ENCODE measurements at regions not wholly inside any gene's neighbourhood (a gene's known extent, or its start where the extent isn't known, plus 50 kb on each side); places are given as distances from the start of the nearest gene placed in this dataset.

GRCh38 chr6:80622641-80623040 is 516.2 kb downstream of the BCKDHB start (continued):
- no peak for TF ChIP-seq BCLAF1 (IDR thresholded peaks at IDR 0.05)
- TF ChIP-seq CBFB (IDR thresholded peaks at IDR 0.05; ENCODE audit: low read depth), result no peak

- WGBS (ENCODE audit: insufficient coverage, insufficient replicate concordance, low lambda C conversion rate, missing lambda C conversion rate), result 72% methylated on average over 4 of the region's 4 CpGs
- POLR2A ChIA-PET, result no interaction called here
- ATAC-seq, result no peak
- DNase-seq (ENCODE audit: low read depth, low spot score), result no peak
- no peaks in the 10 kb centered on the region for H4K20me1 ChIP-seq (ENCODE audit: control insufficient read depth, insufficient read depth)
- no TSS peak for BruUV-seq (replicated peaks)
- H3K4me3 ChIP-seq, result no peak overlapping the region
- no peak overlapping the region for H2AFZ ChIP-seq (ENCODE audit: control insufficient read depth, low read depth, low read length)
- H3K36me3 ChIP-seq (ENCODE audit: control insufficient read depth in 2 of 2, insufficient read depth in 2 of 2, low read length in 1 of 2), result no peaks in the 10 kb centered on the region
- intact Hi-C loops (cut with micrococcal nuclease; ENCODE audit: unreplicated experiment), result no loop called here
- no peak overlapping the region for H3K27ac ChIP-seq (ENCODE audit: control insufficient read depth, insufficient read depth)
- no peaks in the 10 kb centered on the region for H3K79me2 ChIP-seq (ENCODE audit: control insufficient read depth, insufficient read depth, low read length)
- no peak for FAIRE-seq
- no peak for TF ChIP-seq PML (IDR thresholded peaks at IDR 0.05; ENCODE audit: low read length)
- TF ChIP-seq SUPT20H (IDR thresholded peaks at IDR 0.05; ENCODE audit: borderline replicate concordance, control insufficient read depth, low read depth, low read length), result no peak
- no peak for TF ChIP-seq MAX (IDR thresholded peaks at IDR 0.05; ENCODE audit: low read depth, low read length)
- no peak for TF ChIP-seq USF2 (IDR thresholded peaks at IDR 0.05; ENCODE audit: borderline replicate concordance, low read depth, low read length)
- no peak for TF ChIP-seq NR2C1 (IDR thresholded peaks at IDR 0.05)
- RAD21 ChIA-PET (ENCODE audit: unreplicated experiment), result no interaction called here
- H3K9ac ChIP-seq (ENCODE audit: control insufficient read depth, insufficient read depth, low read length), result no peak overlapping the region
- CTCF ChIA-PET, result no interaction called here
- no peaks in the 10 kb centered on the region for H3K27me3 ChIP-seq (replicated peaks in 1 of 2; ENCODE audit: control insufficient read depth in 2 of 2, insufficient read depth in 2 of 2, low read length in 1 of 2)
- no peaks in the 10 kb centered on the region for H3K4me1 ChIP-seq (ENCODE audit: control insufficient read depth, insufficient read depth, low read length)
- in situ Hi-C loops (cut with MboI), result loop anchor here (25.0 kb wide), 1 partner anchor 1393 kb away; no protein-coding TSS in a partner anchor
- no peak overlapping the region for H3K4me2 ChIP-seq (ENCODE audit: control insufficient read depth, insufficient read depth)
- H3K9me3 ChIP-seq (replicated peaks; ENCODE audit: control insufficient read depth, insufficient read depth, low read length), result no peaks in the 10 kb centered on the region
- SMC1A ChIA-PET (ENCODE audit: uncharacterized antibody, unreplicated experiment), result interaction anchor here (0.6 kb wide), 1 partner anchor 1082 kb away, joined by 3 read pairs; no protein-coding TSS in a partner anchor
These were observed 512.5 kb downstream of the BCKDHB start for GRCh38 chr6:80618953-80619352.
